C4-2B (cell line): ENCODE measurements at regions not wholly inside any gene's neighbourhood (a gene's known extent, or its start where the extent isn't known, plus 50 kb on each side); places are given as distances from the start of the nearest gene placed in this dataset.

Source experiments
- CTCF ChIP-seq: fragments of 450-650 bp; conservative IDR thresholded peaks from 2 replicates; pipeline ENCODE4 v1.5.1; 2017; ENCODE audit warnings: mild to moderate bottlenecking
- ZFX ChIP-seq: fragments of 450-650 bp; IDR thresholded peaks from 2 replicates; pipeline ENCODE4 v1.6.1; 2017

GRCh38 chr16:49026566-49027181 lies 255.0 kb downstream of the CBLN1 start:
- no peak for TF ChIP-seq CTCF
- no peak for TF ChIP-seq ZFX
